GM12891 (cell line): ENCODE measurements at regions not wholly inside any gene's neighbourhood (a gene's known extent, or its start where the extent isn't known, plus 50 kb on each side); places are given as distances from the start of the nearest gene placed in this dataset.
"Not testable (repeated sequence)": the region's sequence is repeated elsewhere in the genome, so short reads cannot be mapped to it uniquely, and the experiment has no call there.

ENCODE experiments used
- DNase-seq: peaks from one replicate; pipeline ENCODE4 v3.0.0; 2011; ENCODE audit warnings: low spot score; ENCODE audit not compliant: insufficient read length
- FAIRE-seq: peaks from 2 replicates; lab custom pipeline; 2011; peaks lifted over from hg19 to GRCh38; lab: Jason Lieb, UNC
- PAX5 ChIP-seq: IDR thresholded peaks from 2 replicates; pipeline ENCODE4 v1.6.1; 2011; ENCODE audit warnings: low read length, moderate library complexity, mild to moderate bottlenecking; ENCODE audit not compliant: insufficient read depth, severe bottlenecking
- POLR2A ChIP-seq: IDR thresholded peaks from 2 replicates; pipeline ENCODE4 v1.6.1; 2011; ENCODE audit warnings: low read depth, low read length, control low read depth
- POLR2AphosphoS5 ChIP-seq: IDR thresholded peaks from 2 replicates; pipeline ENCODE4 v1.6.1; 2011; ENCODE audit warnings: low read depth, low read length, control low read depth
- POU2F2 ChIP-seq: IDR thresholded peaks from 2 replicates; pipeline ENCODE4 v1.6.1; 2011; ENCODE audit warnings: low read depth, mild to moderate bottlenecking, control low read depth, low read length, moderate library complexity
- SPI1 ChIP-seq: IDR thresholded peaks from 2 replicates; pipeline ENCODE4 v1.6.1; 2011; ENCODE audit warnings: low read depth, low read length, control low read depth
- TAF1 ChIP-seq: IDR thresholded peaks from 2 replicates; pipeline ENCODE4 v1.6.1; 2011; ENCODE audit warnings: low read depth, low read length, control low read depth

DNA sequence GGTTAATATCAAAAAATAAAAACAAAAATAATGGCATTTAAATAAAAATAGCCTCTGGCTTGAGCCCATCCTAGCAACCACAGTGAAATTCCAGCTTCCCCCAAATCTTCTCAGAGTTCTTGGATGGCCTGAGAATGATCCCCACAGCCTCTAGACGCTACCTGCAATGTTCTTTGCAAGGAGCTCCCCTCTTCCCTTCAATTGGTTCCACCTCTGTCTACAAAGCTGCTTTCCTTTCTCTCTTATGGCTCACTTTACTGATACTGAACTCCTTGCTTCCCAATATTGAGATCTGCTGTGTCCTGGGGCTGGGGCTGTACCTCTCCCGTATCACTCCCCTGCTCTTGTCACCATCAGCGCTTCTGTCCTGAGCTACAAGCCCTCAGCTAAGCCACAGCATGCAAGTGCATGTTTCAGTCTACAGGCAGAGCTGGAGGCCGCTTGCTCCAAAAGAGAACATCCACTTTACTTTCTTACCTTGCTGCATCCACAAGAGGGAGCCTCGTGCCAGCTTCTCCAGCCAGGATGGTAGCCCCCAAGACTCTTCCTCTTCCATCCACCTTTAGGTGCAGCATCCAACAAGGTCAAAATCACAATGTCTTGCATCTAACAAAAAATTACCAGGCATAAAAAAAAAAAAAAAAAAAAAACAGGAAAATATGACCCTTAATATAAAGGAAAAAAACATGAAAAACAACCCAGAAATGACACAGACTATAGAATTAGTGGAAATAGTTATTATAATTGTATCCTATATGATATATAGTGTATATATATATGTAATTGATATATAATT, 57.4 kb upstream of the PRSS3 start:
- TF ChIP-seq POLR2AphosphoS5 = no peak
- no peak for TF ChIP-seq POLR2A
- TF ChIP-seq TAF1 = no peak
- no peak for TF ChIP-seq SPI1
- no peak for TF ChIP-seq POU2F2
- no peak for TF ChIP-seq PAX5
- DNase-seq (no peak), FAIRE-seq (peak; percentile 20)

GRCh38 chr9:33739398-33739797, 56.0 kb upstream of the PRSS3 start:
- no peak for FAIRE-seq
- no peak for TF ChIP-seq PAX5
- no peak for DNase-seq

- DNase-seq = no peak
- TF ChIP-seq PAX5 (no peak), POLR2A (no peak), TAF1 (no peak), POLR2AphosphoS5 (no peak), POU2F2 (no peak), SPI1 (no peak)
- no peak for FAIRE-seq
Measured at GRCh38 chr9:33740075-33740474, 55.3 kb upstream of the PRSS3 start.

DNA sequence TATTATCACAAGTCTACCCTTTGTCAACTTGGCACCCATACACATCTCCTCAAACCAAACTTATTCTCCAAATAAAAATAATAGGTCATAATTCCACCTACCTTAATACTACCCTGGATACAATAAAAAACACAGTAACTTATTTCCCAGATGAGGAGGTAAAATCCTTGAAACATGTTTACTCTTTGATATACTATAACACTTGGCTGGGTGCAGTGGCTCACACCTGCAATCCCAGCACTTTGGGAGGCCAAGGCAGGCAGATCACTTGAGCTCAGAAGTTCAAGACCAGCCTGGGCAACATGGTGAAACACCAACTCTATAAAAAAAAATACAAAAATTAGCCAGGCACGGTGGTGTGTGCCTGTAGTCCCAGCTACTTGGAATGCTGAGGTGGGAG, 54.4 kb upstream of the PRSS3 start:
- DNase-seq, FAIRE-seq: not testable (repeated sequence)

- no peak for FAIRE-seq
- TF ChIP-seq PAX5 = no peak
- TF ChIP-seq POU2F2 = no peak
- DNase-seq = no peak
Measured at GRCh38 chr9:33742051-33742450, 53.3 kb upstream of the PRSS3 start.

DNA sequence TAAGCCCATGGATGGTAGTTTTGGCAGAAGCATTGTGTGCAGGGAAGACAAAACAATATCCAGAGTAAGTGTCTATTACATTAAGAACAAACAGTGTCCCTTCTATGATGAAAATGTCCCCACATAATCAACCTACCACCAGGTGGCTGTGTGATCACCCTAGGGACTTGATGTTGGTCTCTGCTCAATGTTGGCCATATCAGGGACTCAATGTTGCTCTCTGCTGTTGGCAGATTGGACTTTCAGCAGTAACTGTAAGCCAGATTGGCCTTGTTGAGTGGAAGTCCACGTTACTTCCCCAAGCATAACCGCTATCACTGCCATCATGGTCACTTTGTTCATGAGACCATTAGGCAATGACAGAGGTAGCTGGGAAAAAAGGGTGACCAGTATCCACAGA, 52.8 kb upstream of the PRSS3 start:
- DNase-seq (no peak), FAIRE-seq (peak; percentile 9)
- TF ChIP-seq POU2F2 = no peak
- TF ChIP-seq TAF1 = no peak
- no peak for TF ChIP-seq SPI1
- no peak for TF ChIP-seq POLR2AphosphoS5
- no peak for TF ChIP-seq POLR2A
- no peak for TF ChIP-seq PAX5
